Activated CD8-positive, alpha-beta memory T cell treated with anti-CD3 and anti-CD28 coated beads, Interleukin-2, amount 50 U/mL, for 4 hours (primary cell): ENCODE measurements at regions not wholly inside any gene's neighbourhood (a gene's known extent, or its start where the extent isn't known, plus 50 kb on each side); places are given as distances from the start of the nearest gene placed in this dataset.

Experiments
- DNase-seq: peaks from one replicate; pipeline ENCODE4 v3.0.0-alpha.2; 2020

DNA sequence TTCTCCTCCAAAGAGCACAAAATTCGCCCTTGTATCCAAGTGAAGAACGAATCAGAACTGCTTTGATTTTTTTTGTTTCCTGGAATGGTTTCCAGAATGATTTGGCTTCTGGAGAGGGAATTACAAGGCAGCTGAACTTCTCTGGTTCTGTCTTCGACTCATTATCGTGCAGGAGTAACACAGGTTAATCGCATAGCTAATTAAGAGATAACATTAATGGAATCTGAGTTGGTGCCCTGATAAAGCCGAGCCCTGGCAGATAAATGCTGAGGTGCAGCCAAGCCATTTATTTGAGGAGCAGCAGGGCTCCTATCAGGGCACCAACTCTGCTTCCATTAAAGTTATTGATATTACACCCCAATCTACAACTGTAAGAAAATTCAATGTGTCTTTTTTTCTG lies 433.7 kb downstream of the ZNF521 start:
- DNase-seq = no peak

DNA sequence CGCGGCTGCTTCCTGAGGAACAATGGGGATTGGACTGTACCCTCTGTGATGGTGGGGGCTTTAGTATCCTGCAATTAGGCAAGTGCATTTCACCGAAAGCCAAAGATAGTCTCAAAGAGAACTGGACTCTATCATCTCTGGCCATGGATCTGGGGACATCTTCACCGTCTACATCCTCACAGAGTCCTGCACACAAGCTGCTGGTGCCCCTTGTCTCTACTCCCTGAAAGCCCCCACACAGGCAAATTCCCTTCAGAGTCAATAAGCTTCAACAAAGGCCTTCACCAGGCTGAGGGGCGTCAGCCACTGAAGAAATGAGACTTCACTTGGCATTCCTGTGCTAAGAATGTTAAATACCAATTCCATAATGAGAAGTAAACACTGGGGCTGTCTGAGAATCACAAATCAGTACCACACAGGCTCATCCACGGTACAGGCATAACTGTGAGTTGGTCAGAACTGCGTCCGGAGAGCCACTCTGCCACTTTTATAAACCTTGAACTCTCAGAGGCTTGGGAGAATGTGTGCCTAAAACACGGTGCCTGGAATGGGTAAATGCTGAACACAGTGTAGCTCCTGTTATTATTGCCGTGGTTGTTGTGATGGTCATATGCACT lies 432.7 kb downstream of the ZNF521 start:
- no peak for DNase-seq

DNA sequence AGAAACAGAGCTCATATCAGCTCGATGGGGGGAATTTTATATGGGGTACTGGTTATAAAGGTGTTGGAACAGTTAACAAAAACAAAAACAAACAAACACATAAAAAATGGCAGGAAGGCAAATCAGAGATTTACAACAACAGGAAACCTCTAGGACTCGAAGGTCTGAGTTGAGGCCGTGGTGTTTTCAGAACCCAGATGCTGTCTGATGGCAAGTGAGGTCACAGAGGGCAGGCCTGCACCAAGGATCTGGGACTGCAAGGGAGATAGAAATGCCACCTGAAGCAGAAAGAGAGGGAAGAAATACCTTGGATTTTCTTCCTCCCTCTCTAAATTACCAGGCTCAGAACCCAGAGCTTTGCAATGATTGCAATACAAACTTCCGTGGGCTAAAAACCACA lies 429.5 kb downstream of the ZNF521 start:
- no peak for DNase-seq

DNA sequence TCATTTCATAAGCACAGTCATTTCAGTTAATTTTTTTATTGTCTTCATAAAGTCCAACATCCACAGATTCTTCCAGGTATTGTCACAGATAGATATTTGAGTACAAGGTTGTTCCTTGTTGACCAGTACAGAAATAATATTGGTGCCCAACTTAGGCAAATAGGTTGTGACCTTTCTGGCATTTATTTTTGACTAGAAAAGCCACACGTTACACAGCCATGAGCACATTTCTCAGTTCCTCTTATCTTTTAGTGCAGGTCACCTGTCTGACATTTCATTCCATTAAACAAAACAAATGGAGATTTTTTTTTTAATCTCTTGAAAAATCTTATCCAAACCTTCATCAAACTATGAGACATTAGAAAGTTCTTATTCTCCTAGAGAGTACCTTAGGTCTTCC lies 428.8 kb downstream of the ZNF521 start:
- no peak for DNase-seq

DNA sequence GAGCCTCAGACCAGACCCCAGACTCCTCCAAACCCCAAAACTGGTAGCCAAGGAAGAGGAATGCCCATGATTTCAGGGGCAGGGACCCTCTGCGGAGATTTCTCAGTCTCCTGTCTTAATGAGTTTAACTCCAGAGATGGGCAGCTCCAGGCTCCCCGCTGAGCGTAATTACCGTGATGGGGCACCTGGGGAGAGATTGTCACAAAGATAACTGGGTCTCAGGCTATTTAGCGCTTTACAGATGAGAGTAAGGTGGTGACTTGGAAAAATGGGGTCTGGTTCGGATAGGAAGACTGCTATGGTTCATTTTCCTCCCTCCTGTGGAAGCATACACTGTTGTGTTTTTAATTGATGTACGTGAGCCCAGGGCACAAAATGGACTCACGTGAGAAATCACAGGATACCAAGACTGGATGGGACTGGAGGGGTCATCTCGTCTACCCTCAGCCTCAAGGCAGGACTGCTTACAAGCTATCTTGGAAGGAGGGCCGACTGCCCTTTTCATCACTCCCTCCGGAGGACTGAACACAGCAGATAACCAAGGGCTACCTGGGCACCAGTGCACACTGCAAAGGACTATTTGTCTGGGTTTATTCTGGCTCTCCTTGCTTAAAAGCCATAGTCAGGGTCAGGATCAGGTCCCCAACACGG lies 427.8 kb downstream of the ZNF521 start:
- no peak for DNase-seq

DNA sequence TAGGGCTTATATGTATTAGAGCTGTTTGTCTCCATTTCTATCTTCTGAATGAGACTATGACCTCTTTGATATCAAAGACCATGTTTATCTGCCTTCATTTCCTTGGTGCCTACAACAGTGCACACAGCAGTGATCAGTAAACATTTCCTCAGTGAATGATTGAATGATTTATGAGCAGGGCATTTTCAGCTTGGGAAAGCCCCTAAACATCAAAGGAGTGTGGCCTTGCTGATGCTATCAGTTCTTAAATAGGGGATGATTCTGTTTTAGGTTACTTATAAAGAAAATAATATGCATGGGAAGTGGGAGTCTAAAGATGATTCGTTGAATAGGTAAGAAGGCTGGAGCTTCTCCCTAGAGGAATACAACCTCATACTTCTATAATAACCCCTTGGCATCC lies 425.3 kb downstream of the ZNF521 start:
- DNase-seq = no peak

DNA sequence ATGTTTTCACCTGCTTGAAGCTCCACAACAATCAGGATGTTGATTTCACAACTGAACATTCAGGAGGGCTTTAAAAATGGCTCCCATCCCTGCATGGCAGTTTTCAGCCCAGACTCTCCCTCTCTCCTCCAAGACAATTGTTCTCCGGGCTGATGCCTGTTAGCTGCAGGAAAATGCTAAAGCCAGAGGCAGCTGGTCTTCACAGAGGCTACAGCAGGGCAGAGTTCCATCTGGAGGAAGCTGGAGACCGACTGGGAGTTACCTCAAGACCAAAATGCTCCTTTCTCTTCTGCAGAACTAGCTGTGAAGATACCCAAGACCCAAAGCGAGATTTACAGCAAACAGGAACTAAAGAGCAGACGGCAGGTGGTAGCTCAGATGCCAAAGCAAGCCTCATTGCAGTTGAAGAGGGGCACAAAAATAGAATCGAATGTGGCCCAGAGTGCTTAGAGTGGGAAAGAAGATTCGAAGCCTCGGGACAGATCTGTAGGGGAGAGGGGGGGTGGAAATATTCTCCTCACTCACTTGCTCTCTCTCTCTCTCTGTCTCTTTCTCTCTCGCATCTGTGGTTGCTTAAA lies 423.6 kb downstream of the ZNF521 start:
- DNase-seq = no peak

DNA sequence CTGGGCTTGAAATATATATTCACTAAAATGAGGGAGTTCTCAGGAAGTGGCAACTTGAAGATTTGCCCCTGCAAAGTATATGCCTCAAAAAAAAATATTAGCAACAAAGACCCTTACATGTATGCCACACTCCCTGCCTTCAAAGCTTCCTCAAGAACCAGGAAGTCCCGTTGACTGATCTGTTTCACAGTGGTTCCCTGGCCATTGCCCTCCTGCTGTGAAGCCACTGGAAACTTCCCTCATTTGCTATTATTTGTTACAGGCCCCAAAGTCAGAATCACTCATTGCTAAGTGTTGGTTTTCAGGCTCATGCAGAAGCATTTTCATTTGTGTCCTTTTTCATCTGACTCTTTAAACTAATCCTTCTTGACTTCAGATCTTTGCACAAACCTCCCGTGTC lies 421.5 kb downstream of the ZNF521 start:
- no peak for DNase-seq

DNA sequence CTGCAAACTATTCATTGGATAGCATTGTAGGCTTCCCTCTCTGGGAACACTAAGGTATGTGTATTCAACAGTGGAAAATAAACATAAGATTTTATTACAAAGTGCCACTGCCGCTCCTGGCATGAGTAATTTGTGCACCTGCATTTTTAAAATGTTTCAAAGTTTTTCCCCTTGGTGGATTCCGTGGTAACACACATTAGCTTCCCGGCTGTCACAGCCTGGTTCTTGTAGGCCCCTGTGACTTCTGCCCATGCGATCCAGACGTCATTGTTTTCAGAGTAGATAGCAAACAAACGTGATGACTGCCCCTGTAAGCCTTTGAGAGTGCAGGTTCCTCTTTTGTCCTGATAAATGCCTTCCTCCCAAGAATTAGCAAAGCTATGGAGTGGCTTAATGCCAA lies 421.0 kb downstream of the ZNF521 start:
- no peak for DNase-seq

DNA sequence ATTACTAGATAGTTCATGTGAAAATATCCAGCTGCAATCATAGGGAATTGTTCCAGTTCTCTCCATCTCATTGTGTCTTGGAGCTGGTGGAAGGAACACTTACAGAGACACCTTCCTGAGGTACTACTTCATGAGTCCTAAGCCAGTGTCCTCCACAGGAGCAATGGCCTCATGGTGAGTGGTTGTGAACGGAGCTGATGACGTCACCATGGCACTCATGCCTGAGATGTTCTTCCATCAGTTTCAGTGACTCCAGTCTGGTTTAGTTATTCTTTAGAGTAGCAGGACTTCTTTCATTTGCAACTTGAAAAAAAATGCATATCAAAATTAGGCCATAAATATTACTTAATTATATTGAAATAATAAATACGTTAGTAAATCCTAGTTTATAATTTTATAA lies 418.6 kb downstream of the ZNF521 start:
- DNase-seq = no peak

DNA sequence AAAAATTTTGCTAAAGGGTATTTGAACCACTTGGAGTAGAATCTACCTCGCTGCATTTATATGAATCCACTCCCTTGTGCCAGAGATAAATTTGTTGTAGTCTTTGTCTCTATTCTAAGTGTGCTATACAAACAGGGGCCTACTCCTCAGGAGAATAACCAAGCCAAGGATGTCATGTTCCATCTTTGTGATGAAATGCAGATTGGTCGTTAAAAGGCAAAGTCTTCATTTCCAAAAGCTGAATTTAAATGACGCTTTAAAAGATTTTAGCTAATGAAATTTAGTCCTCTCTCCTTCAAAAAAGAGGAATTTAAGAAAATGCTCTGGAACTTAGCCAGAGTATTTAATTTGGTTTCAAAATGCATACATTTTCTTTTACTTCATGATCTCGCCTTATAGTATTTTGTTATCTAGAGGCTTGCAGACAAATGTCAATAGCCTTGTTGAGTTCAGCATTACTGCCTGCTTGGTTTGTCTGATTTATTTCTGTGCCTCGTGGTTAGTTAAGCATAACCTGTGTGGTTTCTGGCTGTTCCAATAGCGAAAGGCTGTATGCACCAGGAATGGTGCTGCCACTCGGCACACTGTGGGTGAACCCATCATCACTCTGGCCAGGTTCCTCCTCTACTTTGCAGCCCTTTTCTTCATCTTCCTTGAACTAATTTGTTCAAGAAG lies 417.6 kb downstream of the ZNF521 start:
- no peak for DNase-seq

DNA sequence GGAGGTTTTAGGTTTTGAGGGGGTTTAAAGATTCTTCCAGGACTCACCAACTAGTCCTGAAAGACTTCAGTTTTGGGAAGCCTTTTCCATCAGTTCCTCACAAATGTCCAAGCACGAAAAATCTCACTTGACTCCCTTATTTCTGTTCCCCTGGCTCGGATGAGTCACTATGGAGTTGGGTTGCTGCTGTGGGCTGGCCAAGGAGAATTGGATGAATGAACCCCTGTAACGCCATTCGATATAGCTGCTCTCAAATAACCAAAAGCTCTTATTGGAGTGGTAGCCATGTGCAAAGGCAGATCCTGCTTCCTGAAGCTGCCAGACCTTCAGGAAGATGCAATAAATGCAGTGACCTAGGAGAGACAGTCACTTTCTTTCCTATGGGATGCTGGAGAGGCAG lies 417.0 kb downstream of the ZNF521 start:
- DNase-seq = no peak

DNA sequence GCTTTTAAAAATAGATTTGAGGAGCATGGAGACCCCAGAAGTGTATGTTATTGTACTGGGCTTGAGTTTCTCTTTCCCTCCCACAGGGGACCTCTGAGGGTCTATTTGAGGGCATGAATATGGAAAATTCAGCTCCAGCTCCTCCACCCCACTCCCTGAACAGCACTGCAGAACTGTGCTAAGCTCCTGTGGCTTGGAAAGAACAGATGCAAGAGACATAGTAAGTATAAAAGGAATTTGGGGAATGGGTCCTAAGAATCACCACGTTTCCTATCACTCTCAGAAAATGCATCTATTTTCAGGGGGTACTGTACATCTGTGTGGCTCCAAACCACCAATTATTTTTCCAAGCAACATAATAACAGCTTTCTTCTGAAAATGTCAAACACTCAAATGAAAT lies 416.1 kb downstream of the ZNF521 start:
- DNase-seq = no peak

DNA sequence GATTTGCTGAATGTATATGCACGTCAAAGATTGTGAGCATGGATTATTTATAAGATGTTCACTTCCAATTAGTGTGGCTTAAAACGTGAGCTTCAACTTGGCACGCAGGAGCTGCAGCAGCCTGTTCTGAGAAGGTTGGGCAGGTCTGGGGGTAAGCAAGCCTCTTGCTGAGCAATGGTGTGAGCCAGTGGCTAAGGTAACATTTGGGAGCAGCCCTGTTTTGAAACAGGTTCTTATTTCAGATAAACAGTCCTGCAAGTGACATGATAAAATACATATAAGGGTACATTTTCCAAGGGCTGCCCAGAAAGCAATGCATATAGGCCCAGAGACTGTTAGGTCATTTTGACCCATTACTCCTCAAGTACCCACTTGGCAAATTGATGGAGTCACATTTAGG lies 415.3 kb downstream of the ZNF521 start:
- no peak for DNase-seq

DNA sequence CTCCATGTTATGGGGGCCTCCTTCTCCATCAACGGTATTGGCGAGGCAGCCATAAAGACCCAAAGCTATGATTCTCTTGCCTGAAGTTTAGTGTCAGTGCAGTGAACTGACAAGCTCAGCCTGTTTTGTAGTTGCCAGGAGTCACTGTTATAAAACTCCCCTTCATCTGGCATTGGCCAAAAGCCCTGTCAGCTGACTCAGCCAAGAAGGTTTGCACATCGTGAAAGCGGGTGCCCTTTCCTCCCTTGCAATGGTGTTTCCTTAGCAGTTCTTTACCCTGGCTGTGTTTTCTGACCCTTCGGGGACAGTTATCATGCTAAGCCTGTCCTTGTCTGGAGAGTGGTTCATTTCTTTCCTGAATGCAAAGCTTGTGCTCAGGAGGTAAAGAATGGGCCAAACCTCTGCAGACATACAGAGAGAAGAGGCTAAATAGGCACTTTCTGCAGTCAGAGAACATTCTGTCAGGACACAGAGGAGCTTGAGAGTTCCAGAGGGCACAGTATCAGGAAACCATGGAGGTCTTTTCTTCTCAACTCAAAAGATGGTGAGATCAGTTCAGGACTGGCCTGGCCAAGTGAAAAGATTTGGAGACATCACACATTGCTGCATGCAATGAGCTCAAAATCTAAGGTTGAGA lies 414.2 kb downstream of the ZNF521 start:
- no peak for DNase-seq

DNA sequence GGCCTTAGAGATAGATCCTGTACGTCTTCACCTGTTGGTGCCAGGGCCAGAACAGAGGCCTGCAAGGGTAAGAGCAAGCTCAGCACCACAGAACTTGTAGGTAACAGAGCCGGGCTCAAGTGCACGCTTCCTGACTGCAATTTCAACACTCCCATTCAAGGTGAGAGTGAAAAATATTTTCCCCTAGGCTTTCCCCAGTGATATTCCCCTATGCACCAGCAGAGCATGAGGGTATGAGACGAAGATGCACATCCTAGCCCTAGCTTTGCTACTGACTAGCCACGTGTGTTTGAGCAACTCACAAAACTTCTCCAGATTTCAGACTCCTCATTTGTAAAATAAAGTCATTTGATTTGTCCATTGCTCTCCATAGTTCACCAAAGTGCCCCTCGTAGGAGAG lies 411.6 kb downstream of the ZNF521 start:
- no peak for DNase-seq

DNA sequence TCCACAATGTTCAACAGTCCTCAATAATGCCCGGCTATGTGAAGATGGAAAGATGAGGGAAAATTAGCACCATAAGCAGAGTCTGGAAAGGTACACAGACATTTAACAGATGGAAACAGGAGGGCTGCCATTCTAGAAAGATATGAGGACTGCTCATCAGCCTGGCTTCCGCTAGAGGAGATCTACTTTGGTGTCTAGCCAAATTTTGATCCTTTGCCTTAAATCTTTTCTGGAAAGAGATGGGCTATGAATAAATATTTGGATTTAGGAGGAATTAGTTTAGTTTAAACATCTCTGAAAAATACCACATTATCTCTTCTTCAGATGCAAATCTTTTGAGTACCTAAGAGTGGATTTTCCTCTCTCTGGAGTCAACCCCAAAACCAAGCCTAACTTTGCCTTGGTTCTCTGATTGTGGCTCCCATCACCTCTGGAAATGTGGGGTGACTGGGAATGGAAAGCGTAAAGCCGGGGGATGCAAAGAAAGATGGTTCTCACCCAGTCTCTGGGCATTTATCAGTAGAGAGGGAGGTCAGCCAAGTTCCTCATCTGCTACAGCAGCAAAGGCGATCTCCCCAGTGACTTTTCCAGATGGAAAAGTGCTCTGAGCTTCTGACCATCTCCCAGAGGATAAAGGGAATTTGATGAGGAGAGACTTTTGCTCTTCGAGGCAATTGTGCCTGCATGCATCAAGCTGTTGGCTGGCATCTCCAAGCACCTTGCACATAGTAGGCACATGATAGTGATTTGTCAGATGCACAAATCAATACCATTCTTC lies 410.6 kb downstream of the ZNF521 start:
- no peak for DNase-seq

DNA sequence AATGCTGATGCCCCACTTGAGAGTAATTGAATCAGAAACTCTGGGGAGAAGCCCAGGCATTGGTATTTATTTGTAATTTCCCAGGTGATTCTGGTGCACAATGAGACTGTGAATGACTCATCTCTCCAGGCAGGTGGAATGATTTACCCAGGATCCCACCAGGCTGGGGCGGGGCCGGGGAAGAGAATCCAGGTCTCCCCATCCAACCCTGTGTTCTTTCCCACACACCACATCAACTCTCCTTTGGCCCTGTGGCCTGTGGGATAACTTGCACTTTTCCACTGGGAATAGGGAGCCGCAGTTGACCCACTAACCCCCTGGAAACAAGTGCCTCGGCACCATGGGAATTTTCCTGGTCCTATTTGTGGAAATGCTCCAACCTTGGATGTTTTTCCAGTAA lies 409.8 kb downstream of the ZNF521 start:
- DNase-seq = no peak

DNA sequence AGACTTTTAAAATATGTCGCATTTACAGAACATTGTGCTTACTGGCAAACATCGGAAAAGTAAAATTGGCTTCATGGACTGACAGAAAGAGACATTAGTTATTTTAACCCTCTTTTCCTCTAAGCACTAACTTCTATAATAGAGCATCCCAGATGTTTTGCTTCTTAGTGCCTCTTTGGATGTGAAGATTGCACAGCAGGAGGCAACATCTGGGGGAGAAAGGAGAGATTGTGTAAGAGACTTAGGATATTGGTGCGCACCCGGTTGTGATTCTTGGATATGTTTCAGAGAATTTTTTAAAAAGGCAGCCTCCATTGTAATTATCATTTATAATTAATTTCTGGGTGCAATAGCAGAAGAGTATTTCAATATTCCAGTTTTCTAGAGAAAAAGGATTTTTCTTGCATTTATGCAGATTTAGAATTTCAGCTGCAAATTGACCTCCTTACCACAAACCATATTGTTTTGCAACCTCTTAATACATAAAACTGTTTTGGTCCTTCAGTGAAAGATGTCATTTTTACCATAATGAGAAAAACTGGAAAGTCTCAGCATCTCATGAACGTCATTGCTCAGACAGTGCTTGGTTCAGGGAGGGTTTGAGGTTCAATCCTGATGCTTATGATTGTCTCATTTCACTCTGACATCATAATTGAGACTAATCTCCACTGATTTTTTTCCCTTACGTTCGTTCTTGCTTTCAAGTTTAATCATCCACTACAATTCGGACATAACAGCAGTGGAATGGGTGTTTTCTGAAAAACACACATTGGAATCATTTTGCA lies 404.3 kb downstream of the ZNF521 start:
- no peak for DNase-seq

DNA sequence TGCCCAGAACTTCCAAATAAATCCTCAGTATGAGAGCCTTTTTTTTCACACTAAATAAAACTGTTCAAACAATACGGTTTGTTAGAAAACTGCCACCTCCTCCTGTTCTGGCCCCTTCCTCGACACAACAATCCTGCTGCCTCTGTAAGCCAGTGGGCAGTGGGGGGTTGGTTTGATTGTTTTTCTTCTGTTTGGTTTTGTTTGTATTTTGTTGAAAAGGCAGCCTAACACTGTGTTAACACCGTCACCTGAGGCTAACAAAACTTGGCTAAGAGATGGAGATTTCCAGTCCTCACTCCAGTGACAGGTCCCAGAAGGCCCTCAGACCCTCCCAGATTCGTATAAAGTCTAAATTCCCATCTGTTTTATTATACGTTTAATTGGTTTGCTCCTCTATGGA lies 402.1 kb downstream of the ZNF521 start:
- DNase-seq = no peak

DNA sequence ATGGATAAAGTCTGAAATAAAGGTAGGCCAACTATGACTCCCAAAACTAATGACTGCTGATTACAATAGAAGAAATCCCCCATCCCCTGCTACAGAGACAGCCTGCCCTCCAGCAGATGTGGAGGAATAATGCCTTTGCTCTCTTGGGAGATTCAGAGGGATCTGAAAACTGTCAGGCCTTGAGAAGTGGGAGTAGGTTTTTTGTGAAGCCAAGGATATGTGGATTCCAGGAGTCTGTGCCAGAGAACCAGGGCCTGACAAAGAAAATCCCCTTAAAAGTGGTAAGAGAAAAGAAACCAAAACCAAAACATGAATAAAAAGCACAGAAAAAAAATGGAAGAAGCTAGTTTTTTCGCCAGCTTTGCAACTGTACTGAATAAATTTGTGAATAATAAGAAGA lies 397.6 kb downstream of the ZNF521 start:
- DNase-seq = no peak

DNA sequence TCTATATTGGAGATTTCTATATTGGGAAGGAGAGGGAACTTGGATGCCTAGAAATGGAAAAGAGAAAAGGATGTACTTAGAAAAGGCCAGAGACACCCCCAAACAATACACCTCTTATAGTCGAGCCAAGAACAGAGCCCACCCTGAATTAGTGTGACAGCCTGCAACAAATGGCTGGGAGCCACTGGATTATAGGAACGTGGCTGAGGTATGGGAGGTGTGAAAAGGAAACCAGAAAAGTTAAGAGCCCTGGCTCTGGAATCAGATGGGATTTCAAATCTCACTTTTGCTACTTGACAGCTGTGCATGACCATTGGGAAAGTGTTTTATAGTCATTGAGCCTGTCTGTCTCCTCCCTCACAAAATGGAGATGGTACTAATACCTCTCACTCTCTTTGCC lies 394.0 kb downstream of the ZNF521 start:
- DNase-seq = no peak
